HG03066 (cell line): ENCODE measurements at regions not wholly inside any gene's neighbourhood (a gene's known extent, or its start where the extent isn't known, plus 50 kb on each side); places are given as distances from the start of the nearest gene placed in this dataset.

Experiments used
- ATAC-seq: cut with Tn5 transposase; IDR thresholded peaks from one replicate; pipeline ENCODE4 v1.9.1; 2021; ENCODE audit warnings: low read depth; ENCODE audit not compliant: unreplicated experiment

DNA sequence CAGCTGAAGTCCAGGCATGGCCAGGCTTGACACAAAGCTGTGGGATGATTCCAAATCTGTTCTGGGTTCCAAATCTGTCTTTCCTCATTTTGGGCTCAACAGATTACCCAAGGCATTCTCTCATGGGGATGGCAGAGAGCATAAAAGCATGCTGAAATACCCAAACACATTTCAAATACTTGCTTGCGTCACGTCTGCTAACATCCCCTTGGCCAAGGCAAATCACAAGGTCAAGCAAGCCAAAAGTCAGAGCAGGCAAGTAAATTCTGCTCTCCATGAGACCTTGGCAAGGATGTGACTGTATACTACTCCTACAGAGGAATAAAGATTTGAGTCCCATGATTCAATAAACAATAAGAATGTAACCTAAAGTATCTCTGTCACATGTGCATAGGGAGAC lies 306.7 kb downstream of the EPB41L4A start:
- ATAC-seq = no peak

DNA sequence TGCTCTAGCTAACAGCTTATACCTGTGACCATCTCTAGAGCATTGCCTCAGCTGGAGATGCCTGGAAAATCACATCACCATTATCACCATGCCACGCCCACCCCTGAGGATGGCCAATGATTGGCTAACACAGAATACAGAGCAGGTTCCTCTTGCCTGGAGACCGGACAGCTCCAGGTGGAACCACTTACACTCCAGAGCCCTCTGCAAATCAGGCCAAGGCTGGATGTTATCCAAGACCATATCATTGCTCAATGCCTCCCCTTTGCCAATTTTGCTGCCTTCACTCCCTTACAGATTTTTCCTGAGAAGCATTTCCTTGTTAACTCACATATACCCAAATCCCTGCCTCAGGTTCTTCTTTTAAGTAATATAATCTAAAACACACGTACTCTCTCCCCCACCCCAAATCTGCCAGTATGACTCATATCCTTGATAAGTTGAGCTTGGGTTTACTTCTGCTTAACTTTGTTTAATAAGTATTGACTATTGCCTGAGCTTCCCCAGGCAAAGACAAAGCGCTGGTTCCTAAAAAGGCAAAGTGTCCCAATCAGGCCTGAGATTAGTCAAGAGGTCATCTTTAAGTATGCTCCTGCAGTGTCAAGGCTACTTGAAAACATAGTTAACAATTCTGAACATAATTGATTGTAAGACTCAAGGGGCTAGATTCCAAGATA lies 309.6 kb downstream of the EPB41L4A start:
- no peak for ATAC-seq

DNA sequence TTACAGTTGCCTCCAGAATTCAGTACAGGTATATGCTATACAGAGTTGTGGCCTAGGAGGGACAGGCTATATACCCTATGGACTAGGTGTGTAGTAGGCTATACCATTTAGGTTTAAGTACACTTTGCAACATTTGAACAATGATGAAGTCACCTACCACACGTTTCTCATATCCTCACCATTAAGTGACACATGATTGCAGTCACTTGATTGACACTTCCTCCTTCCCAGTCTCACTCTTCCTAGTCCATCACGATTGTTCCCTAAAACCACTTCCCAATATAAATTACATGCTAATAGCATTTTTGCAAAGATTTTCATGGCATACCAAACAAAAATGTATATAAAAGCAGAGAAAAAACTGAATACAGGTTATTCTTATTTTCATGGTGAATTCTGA lies 312.2 kb downstream of the EPB41L4A start:
- no peak for ATAC-seq

DNA sequence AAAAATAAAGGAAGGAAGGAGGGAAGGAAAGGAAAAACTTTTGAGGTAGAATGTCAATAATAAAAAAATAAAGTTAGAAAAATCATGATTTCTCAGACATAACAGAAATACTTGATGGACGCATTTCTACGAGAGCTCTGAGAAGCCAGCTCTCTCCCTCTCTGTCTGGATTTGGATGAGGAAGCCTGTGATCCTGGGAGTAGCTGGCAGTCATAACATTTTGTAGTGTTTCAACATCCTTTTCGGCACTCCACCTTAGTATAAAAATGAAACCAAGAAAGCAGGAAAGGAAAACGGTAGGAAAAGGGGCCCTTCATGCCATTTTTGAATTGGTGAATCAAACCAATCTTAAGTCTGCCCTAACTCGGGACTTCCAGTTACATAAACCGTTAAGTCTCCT lies 321.3 kb downstream of the EPB41L4A start:
- ATAC-seq = no peak

DNA sequence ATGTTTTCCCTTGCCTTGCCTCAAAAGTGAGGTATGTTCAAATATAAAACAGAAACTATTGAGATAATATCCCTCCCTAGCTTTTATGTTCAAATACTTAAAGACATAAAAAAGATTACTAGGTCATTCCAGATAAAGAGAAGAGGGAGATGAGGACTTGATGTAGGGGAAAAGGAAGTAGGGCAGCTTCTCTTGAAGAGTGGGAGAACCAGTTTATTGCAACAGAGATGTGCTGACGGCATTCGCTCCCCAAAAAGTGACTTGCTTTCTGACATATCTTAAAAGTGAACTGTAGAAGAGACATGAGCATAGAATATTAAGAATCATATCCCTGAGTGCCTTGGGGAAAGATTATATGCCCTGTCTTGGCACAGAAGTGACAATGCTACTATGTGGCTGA lies 330.2 kb upstream of the NREP start:
- no peak for ATAC-seq

DNA sequence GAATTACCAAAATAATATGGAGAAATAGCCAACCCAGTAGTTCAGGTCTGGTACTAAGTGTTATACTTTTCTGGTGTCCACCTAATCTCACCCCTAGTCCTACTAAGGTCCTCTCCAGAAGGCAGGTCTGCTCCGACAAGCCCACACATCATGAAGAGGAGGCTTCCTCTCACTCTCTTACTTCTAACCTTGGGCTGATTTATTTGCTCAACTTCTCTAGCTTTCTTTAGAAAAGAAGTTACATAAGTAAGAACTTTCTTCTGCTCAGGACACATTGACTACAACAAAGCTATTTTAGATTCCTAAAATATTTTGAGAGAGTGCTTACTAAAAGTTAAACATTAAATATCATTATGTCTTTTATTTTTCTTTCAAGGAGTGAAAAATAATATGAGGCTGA lies 329.7 kb upstream of the NREP start:
- no peak for ATAC-seq

DNA sequence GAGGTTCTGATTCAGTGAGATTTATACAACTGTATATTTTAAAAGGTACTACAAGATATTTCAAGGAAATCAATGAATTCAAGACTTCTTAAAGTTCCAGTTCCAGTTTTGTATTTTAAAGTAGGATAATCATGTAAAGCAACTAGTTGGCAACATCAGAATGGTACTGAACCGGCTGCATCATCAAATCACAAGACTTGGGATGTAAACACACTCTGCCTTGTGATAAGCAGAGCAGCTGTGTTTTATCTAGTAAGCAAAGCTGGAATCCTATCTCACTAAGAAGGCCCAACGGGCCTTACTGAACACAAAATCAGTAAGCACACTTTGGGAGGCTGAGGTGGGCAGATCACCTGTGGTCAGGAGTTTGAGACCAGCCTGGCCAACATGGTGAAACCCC lies 327.2 kb upstream of the NREP start:
- ATAC-seq = no peak

DNA sequence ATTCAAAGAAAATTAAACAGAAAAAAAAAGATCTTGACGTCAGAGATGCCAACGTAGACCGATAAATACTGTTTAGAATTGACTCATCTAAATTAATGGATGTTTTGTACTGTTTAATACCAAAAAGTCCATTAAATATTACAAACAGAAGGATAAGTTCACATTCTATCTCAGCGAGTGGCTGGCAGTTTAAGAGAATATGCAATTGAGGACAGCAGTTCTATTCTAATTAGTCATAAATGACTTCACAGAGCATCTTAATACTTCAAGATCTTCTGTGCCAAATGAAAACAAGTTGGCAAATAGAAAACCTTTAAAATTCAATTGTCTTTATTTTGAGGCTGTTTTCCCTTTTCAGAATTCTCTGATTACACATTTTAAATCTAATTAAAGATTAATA lies 326.6 kb upstream of the NREP start:
- ATAC-seq = no peak

DNA sequence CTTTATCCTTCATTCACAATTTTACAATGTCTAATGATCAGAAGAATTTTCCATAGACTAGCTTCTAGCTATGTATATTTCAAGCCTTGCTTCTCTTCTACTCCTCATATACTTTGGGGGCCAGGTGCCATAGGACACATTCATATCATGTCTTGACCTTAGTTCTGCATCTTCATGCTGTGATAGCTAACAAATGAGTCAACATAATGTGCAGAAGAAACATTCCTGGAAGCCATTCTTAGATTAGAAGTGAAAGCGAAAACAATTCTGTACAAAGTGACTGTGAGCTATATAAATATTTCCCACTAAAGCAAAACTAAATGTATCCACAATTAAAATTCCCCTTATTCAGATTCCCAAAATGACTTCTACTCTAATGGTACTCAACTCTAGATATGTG lies 320.2 kb upstream of the NREP start:
- no peak for ATAC-seq

DNA sequence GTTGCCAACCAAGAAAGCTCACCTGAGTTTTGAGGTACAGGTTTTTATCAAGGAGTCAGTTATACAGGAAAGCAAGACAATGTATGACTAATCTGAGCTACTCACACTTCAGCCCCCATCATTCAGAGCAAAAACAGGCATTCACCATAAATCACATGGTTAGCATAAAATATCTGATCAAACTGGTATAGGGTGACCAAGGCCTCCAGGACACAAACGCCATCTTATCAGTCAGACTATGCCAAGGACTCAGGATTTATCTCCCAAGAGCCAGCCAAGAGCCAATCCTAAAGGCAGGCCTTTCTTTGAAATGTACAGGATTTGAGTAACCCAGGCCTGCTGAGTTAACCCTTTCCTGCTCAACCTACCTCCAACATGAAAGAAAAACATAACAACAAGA lies 313.0 kb upstream of the NREP start:
- no peak for ATAC-seq

DNA sequence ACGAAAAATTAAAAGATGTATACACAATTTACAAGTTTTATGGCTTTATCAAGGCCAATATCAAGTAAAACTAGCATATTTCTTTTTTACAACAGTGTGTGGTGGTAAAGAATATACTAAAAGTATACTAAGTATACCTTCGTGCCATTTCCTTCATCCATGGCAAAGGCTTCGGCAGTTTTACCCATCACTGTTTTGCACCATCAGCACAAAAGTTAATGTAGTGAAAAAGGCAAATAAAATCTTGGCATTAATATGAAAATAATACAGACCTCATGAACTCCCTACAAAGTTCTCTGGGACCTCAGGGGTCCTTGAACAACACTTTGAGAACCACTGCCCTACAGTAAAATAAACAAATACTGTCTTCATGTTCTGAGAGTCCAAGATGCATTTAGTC lies 312.3 kb upstream of the NREP start:
- no peak for ATAC-seq

DNA sequence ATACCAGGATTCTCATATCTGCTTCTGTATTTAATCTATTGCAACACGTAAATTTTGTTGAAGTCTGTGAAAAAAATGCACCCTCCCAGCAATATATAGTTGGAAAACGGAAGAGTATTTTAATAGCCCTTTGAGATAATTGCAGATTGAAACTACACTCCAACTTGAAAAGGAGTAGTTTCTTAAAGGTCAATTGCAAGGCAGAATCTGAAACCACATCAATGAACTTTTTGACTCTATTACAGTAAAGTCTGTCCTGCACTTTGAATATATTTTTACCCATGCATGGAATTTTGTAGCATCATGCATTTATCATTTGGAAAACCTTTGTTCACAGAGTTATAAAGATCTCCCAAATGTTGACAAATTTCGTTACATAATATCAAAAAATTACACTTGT lies 311.6 kb upstream of the NREP start:
- no peak for ATAC-seq

DNA sequence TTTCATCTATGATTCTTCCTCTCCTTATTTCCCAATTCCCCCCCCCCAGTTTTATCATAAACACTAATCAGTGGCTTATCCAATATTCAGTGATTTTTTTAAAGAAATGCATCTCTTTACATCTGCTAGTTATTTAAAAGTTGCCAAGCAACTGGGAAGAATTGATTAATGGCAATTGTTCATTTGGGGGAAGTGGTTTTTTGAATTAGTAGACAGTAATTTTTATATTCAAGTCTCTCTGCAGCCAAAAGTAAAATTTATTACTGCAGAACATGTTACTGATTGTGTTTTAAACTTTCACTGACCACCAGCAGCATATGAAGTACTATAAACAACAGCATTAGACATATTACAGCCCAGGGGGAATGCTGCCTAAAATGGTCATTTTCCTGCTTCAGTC lies 308.8 kb upstream of the NREP start:
- no peak for ATAC-seq

DNA sequence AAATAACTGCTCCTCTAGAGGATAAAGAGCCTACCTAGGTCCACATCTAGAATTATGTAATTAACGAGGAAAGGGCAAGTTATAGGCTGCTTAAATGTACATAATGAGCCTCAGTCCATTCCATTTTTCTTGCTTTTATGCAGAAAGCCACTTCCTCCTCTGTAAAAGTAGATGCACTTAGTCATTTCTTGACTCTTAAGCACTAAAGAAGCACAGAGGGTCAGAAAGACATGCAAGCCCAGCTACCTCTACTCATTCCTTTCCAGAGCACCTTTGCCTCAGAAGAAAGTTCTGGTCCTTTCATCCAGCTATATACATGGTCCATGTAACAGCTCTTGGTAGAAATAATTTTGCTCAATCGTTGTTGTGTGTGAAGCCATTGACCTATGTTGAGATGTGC lies 308.0 kb upstream of the NREP start:
- no peak for ATAC-seq

DNA sequence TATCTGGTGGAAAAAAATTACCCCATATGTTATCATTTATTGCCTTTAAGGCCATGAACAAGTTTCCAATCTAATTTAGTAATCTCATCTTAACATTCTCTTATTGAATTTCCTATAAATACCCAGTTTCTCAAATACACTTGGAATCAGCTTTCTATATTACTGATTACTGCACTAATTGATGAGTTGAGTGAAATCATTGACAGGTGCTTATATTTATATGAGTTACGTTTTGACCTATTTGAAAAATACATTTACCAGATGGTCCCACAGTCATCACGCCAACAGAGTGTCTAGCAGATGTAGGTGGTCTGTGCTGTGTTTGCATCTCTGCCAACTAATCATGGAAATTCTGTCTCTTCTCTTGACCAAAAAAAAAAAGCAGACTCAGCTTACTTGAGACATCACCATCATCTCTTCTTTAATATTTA lies 307.3 kb upstream of the NREP start:
- no peak for ATAC-seq

DNA sequence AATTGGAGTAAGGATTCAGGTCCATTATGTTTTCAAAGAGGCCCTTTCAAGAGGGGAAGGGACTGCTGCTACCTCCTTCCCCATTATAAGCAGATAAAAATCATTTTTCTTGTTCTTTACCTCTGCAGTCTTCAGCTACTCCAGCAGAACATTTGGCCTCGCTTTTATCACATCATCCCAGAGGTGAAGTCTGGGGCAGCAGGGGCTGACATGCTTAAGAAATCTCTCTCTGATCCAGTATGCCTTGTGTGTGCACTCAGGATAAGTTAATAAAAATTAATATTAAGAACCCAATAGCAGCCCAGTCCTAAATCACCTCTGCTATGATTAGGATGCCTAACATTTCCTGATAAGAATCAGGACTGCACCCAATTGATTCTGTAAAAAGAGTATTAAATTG lies 306.9 kb upstream of the NREP start:
- ATAC-seq = no peak

DNA sequence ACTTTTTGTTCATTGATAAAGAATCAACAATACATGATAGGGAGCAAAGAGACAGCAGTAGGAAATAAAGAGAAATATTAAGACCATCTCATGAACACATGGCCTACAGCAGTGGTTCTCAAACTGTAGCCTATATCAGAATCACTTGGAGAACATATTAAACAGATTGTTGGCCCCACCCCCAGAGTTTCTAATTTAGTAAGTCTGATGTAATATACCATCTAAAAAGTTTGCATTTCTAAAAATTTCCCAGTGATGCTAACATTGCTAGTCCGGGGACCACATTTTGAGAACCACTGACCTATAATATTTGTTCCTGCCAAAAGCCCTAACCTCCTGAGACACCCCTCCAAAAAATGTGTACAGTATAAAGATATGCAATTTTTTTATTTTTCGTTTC lies 306.2 kb upstream of the NREP start:
- ATAC-seq = no peak

DNA sequence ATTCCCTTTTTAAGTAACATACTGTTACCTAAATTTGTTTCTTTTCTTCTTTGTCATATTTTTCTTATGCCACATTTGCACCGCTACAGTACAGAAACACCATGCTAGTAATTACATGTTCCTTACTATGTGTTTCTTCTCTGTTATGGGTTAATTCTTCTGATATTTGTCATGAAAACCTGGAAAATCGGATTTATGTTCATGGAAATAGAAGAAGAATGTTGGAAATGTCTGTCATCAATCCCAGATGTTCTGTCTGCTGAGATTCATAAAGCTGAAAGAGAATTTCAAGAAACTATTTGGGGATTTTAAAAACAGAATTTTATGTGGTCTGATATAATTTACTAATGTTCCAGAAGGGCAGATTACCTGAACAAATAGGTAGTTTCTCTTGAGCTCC lies 305.2 kb upstream of the NREP start:
- ATAC-seq = no peak

DNA sequence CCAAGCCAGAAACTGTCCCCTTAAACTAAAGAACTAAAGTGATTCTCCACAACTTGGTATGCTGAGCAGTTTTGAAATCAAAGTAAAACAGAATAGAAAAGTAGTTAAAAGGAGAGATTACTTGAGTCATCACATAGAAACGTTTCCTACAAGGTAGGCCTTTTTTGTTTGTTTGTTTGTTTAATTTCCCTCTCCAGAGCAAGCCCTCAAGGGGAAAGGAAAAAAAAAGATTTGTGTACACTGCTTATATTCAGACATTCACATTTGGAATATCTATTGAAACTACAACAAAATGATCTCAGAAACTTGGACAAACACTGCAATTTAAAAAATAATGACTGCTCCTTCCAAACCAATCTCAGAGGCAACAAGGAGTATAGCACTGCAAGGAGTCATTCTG lies 304.7 kb upstream of the NREP start:
- no peak for ATAC-seq

DNA sequence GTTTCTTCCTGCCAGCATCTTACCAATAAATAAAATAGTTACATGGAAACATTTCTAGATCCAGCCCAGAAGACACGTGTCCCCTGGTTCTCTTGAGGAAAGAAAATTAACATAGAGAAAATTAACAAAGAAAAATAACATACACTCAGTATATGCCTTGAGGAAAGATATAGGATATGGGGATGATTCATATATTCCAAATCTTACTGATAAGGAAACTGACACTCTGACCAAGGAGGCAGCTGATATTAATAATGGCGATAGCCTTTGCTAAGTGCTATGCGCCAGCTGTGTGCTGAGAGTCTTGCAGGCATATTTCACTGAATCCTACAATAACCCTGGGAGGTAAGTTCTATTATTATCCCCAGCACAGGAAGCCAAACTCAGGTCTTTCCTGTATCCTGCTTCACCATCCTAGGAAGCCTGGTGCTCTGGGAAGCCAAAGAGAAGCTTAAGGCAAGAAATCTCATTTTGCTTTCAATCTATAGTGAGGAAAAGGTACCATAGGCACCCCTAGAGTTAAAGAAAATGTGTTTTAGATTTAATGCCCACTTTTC lies 302.7 kb upstream of the NREP start:
- no peak for ATAC-seq

DNA sequence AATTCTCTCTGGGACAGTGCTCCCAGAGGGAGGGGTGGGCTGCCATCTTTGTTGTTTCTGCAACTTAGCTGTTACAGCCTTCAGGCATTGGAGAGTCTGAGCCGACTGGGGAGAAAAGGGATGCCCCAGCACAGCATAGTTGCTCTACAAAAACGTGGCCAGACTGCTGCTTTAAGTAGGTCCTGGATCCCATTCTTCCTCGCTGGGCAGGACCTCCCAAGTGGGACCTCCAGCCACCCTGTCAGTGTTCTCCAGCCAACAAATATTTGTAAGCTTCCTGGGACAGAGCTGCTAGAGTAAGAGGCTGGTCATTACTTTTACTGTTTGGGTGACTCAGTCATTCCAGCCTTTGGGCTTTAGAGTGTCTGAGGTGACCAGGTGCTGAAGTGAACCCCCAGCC lies 292.7 kb upstream of the NREP start:
- no peak for ATAC-seq

DNA sequence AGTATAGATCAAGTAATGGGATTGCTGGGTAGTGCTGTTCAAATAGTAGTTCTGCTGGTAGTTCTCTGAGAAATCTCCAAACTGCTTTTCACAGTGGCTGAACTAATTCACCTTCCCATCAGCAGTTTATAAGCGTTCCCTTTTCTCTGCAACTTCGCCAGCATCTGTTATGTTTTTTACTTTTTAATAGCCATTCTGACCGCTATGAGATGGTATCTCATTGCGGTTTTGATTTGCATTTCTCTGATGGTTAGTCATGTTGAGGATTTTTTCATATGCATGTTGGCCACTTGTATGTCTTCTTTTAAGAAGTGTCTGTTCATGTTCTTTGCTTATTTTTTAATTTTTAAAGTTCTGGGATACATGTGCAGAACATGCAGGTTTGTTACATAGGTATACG lies 279.2 kb upstream of the NREP start:
- ATAC-seq = no peak

DNA sequence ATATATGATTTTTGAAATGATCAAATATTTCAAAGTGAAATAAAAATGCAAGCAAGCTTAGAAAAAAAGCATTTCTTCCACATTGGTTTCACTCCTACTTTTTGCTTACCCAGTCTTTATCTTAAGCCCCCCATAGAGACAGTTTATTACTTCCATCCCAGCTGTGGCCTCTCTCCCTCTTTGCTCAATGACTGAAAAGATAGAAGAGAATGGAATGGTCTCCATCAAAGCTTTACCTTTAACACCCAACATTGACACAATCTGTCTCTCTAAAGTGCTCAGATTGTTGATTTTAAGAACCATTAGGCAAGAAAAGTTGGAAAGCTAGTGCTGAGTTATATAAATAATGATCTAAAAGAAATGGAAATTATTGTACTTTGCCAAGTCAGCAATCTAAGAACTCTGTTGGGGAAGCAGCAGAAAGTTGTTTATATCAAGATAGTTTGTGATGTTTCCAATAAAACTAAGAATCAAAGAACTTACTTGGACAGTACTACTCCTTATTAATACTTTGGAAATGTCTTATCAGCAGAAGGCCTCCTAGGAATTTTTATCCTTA lies 277.5 kb upstream of the NREP start:
- no peak for ATAC-seq
